CD14-positive monocyte (primary cell): ENCODE measurements at regions not wholly inside any gene's neighbourhood (a gene's known extent, or its start where the extent isn't known, plus 50 kb on each side); places are given as distances from the start of the nearest gene placed in this dataset.
A peak's percentile ranks its signal among the peaks of the same experiment; 100 is the strongest.

Experiments used
- DNase-seq, 3 donors: peaks; one replicate each; pipeline ENCODE4 v3.0.0-alpha.2; 2011 to 2022
- H2AFZ ChIP-seq: 2 replicates; pipeline ENCODE4 v1.6.0; 2012; ENCODE audit warnings: mild to moderate bottlenecking, low read depth, low read length, inconsistent platforms; ENCODE audit not compliant: insufficient read depth, poor library complexity, severe bottlenecking
- H3K27ac ChIP-seq, 2 donors: 1 replicate in 1 of 2; 2 replicates in 1 of 2; pipeline ENCODE4 v1.5.1; 2012 to 2013; ENCODE audit warnings: low read length in 2 of 2, control low read depth in 1 of 2, inconsistent platforms in 1 of 2, low read depth in 1 of 2, mild to moderate bottlenecking in 1 of 2
- H3K27me3 ChIP-seq, 2 donors: one replicate each; pipeline versions ENCODE4 v1.6.0 to v1.6.1; 2011 to 2013; ENCODE audit warnings: low read length in 2 of 2; ENCODE audit not compliant: control insufficient read depth in 2 of 2, insufficient read depth in 2 of 2
- H3K36me3 ChIP-seq, 2 donors: replicated peaks in 1 of 2; 1 replicate in 1 of 2; 2 replicates in 1 of 2; pipeline versions ENCODE4 v1.5.1 to v1.6.1; 2012 to 2013; ENCODE audit warnings: low read length in 2 of 2, control low read depth in 1 of 2, inconsistent platforms in 1 of 2, mild to moderate bottlenecking in 1 of 2; ENCODE audit not compliant: insufficient read depth in 2 of 2, control insufficient read depth in 1 of 2
- H3K4me1 ChIP-seq, 2 donors: 1 replicate in 1 of 2; 2 replicates in 1 of 2; pipeline versions ENCODE4 v1.5.1 to v1.6.1; 2012 to 2013; ENCODE audit warnings: low read length in 2 of 2, control low read depth in 1 of 2, inconsistent platforms in 1 of 2, mild to moderate bottlenecking in 1 of 2, moderate library complexity in 1 of 2; ENCODE audit not compliant: insufficient read depth in 2 of 2, control insufficient read depth in 1 of 2
- H3K4me2 ChIP-seq: replicated peaks from 2 replicates; pipeline ENCODE3; 2012; ENCODE audit warnings: low read length, moderate library complexity, mild to moderate bottlenecking; ENCODE audit not compliant: poor library complexity, severe bottlenecking; ENCODE audit errors: extremely low read depth
- H3K4me3 ChIP-seq, 3 experiments: fragments of 200-600 bp in 1 of 3; sonication (generic) in 1 of 3; replicated peaks in 1 of 3; 1 replicate in 2 of 3; 2 replicates in 1 of 3; pipeline ENCODE4 v1.5.1; 2011 to 2013; ENCODE audit warnings: low read length in 3 of 3, mild to moderate bottlenecking in 3 of 3, control low read depth in 2 of 3, low read depth in 2 of 3, inconsistent platforms in 1 of 3, moderate library complexity in 1 of 3
- H3K79me2 ChIP-seq: 2 replicates; pipeline ENCODE4 v1.6.0; 2012; ENCODE audit warnings: mild to moderate bottlenecking, control low read depth, inconsistent platforms, low read length, moderate library complexity; ENCODE audit not compliant: insufficient read depth
- H3K9ac ChIP-seq: 2 replicates; pipeline ENCODE4 v1.6.0; 2017; ENCODE audit warnings: low read length, mild to moderate bottlenecking; ENCODE audit not compliant: insufficient read depth, poor library complexity, severe bottlenecking
- H3K9me3 ChIP-seq, 2 donors: replicated peaks in 1 of 2; 1 replicate in 1 of 2; 2 replicates in 1 of 2; pipeline versions ENCODE4 v1.5.1 to v1.6.1; 2012 to 2013; ENCODE audit warnings: low read length in 2 of 2, control low read depth in 1 of 2; ENCODE audit not compliant: control insufficient read depth in 1 of 2, insufficient read depth in 1 of 2
- H4K20me1 ChIP-seq: 2 replicates; pipeline ENCODE4 v1.6.0; 2012; ENCODE audit warnings: mild to moderate bottlenecking, low read length, control low read depth, moderate library complexity; ENCODE audit not compliant: insufficient read depth
- H3K27ac Mint-ChIP-seq, 7 donors: one replicate each; pipeline ENCODE4 v1.8.0; 2020; ENCODE audit warnings: mild to moderate bottlenecking in 7 of 7, mixed read lengths in 7 of 7, moderate library complexity in 6 of 7, inconsistent platforms in 2 of 7
- H3K27me3 Mint-ChIP-seq, 3 donors: one replicate each; pipeline ENCODE4 v1.8.0; 2021 to 2022; ENCODE audit warnings: low read depth in 3 of 3, mild to moderate bottlenecking in 3 of 3, mixed read lengths in 3 of 3, moderate library complexity in 3 of 3, inconsistent platforms in 1 of 3
- H3K36me3 Mint-ChIP-seq, 2 donors: one replicate each; pipeline ENCODE4 v1.8.0; 2020; ENCODE audit warnings: mixed read lengths in 2 of 2, inconsistent platforms in 1 of 2, mild to moderate bottlenecking in 1 of 2
- H3K4me1 Mint-ChIP-seq: one replicate; pipeline ENCODE4 v1.8.0; 2020; ENCODE audit warnings: mild to moderate bottlenecking, mixed read lengths
- H3K4me3 Mint-ChIP-seq, 2 donors: one replicate each; pipeline ENCODE4 v1.8.0; 2020; ENCODE audit warnings: mild to moderate bottlenecking in 2 of 2, mixed read lengths in 2 of 2, moderate library complexity in 1 of 2
- H3K9me3 Mint-ChIP-seq, 7 donors: one replicate each; pipeline ENCODE4 v1.8.0; 2020 to 2022; ENCODE audit warnings: mixed read lengths in 7 of 7, mild to moderate bottlenecking in 6 of 7, moderate library complexity in 6 of 7, inconsistent platforms in 2 of 7
- WGBS: methylation state at CpG from one replicate; pipeline ENCODE4 v1.1.5; 2013; ENCODE audit warnings: missing lambda C conversion rate; ENCODE audit not compliant: insufficient coverage; 5-methylcytosine and 5-hydroxymethylcytosine counted together
- intact Hi-C, 2 donors: fragments of 100-400 bp; cut with micrococcal nuclease; formaldehyde crosslinking; loops; one replicate each; pipeline versions ENCODE4 v1.15.0 to v1.15.1; 2023
- TF ChIP-seq, protein P1 (sequence below): fragments of 200-600 bp; IDR thresholded peaks from one replicate; pipeline ENCODE4 v1.8.0; 2022; ENCODE audit warnings: antibody characterized with exemption, mild to moderate bottlenecking

GRCh38 chr4:175351473-175351872, 433.3 kb downstream of the ADAM29 start:
- Histone ChIP-seq H3K27ac (no peak overlapping the region), H3K4me1 (no peaks in the 10 kb centered on the region), H4K20me1 (no peaks in the 10 kb centered on the region), H3K36me3 (no peaks in the 10 kb centered on the region), H3K9ac (no peak overlapping the region), H3K27me3 (no peaks in the 10 kb centered on the region), H2AFZ (no peak overlapping the region), H3K4me2 (no peak overlapping the region), H3K9me3 (peaks cover 0 to 7% of the 10 kb centered on the region in 2 donors), H3K79me2 (no peaks in the 10 kb centered on the region), H3K4me3 (no peak overlapping the region)
- TF ChIP-seq, protein P1, sequence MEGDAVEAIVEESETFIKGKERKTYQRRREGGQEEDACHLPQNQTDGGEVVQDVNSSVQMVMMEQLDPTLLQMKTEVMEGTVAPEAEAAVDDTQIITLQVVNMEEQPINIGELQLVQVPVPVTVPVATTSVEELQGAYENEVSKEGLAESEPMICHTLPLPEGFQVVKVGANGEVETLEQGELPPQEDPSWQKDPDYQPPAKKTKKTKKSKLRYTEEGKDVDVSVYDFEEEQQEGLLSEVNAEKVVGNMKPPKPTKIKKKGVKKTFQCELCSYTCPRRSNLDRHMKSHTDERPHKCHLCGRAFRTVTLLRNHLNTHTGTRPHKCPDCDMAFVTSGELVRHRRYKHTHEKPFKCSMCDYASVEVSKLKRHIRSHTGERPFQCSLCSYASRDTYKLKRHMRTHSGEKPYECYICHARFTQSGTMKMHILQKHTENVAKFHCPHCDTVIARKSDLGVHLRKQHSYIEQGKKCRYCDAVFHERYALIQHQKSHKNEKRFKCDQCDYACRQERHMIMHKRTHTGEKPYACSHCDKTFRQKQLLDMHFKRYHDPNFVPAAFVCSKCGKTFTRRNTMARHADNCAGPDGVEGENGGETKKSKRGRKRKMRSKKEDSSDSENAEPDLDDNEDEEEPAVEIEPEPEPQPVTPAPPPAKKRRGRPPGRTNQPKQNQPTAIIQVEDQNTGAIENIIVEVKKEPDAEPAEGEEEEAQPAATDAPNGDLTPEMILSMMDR = no peak
- Mint-ChIP-seq H3K9me3 (peaks cover 0 to 7% (median 0%) of the 10 kb centered on the region in 7 donors), H3K27ac (no peak overlapping the region), H3K4me3 (no peak overlapping the region), H3K4me1 (no peaks in the 10 kb centered on the region), H3K36me3 (no peaks in the 10 kb centered on the region), H3K27me3 (peaks cover 0 to 2% (median 0%) of the 10 kb centered on the region in 3 donors)
- intact Hi-C loops = no loop called here
- WGBS = no CpG with 5 or more reads among the region's 2 CpGs
- DNase-seq = no peak

- TF ChIP-seq, protein P1 = no peak
These were observed 443.0 kb downstream of the GPM6A start for GRCh38 chr4:175369087-175369486.

More at GRCh38 chr4:175369087-175369486, 443.0 kb downstream of the GPM6A start:
- DNase-seq = no peak
- H3K27me3 ChIP-seq = no peaks in the 10 kb centered on the region
- Mint-ChIP-seq H3K36me3 (no peaks in the 10 kb centered on the region), H3K27me3 (no peaks in the 10 kb centered on the region), H3K4me3 (no peak overlapping the region), H3K4me1 (no peaks in the 10 kb centered on the region), H3K9me3 (peaks cover 0 to 4% (median 0%) of the 10 kb centered on the region in 7 donors), H3K27ac (peak overlapping the region in 1 of 7 donors; percentile 27)
- no CpG with 5 or more reads among the region's 6 CpGs for WGBS
- H2AFZ ChIP-seq = no peak overlapping the region
- no peaks in the 10 kb centered on the region for H3K9me3 ChIP-seq
- no peak overlapping the region for H3K9ac ChIP-seq
- no peaks in the 10 kb centered on the region for H4K20me1 ChIP-seq
- H3K4me3 ChIP-seq = no peak overlapping the region
- intact Hi-C loops = no loop called here
- H3K4me2 ChIP-seq = no peak overlapping the region
- no peaks in the 10 kb centered on the region for H3K4me1 ChIP-seq
- H3K79me2 ChIP-seq = no peaks in the 10 kb centered on the region
- H3K36me3 ChIP-seq = no peaks in the 10 kb centered on the region
- H3K27ac ChIP-seq = no peak overlapping the region
